ENCODE measurements at regions not wholly inside any gene's neighbourhood (a gene's known extent, or its start where the extent isn't known, plus 50 kb on each side); places are given as distances from the start of the nearest gene placed in this dataset.

DNA sequence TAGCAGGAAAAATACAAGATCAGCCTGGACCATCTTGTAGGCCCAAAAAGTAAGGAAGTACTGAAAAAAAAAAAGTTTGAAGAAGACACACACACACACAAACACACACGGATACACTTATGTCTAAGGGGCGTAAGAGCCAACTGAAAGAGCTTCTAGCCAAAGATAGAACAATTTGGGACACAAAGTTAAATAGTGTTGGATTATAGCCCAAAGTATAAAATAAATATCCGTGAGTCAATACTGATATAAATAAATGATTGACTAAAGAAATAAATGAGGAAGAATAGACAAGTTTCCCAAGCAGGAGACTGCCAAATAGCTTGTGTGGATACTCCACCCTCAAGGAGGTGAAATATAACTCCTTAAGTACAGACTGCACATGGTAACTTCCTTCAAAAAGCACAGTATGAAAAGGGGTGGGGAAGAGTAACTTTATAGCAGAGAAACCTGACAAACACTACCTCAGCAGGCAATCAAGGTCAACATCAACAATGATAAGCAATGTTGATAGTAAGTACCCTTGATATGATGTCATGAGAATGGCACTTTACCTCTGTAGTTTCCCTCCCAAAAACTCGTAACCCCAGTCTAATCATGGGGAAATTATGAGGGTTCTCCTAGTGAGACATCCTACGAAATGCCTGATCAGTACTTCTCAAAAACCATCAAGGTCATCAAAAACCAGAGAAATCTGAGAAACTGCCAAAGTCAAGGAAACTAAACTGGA, 187.3 kb upstream of the ATP11B start:
- no peak for FAIRE-seq

DNA sequence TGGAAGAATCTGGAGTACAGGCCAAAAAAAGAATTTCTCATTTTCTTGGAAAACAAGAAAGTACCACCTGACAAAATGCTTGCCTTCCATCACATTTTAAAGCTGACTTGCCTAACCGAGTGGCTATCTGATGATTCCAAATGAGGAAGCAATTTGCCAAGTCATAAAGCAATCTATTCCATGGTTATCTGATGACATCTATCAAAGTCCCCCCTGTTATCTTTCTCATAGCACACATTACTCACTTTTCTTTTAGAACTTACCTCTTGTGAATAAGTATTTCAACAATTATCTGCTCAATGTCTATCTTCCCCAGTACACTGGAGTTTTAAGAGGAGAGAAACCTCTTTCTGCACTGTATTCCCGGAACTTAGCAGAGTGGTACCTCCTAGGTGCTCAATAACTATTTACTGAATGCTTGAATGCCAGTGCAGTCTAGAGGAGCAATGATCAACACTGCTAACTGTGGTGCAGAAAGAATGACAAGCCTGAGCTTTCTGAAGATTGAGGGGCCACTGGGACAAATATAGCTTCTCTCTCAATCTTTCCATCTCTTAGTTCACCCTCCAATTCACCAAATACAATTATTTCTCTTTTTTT, 186.3 kb upstream of the ATP11B start:
- FAIRE-seq = no peak

DNA sequence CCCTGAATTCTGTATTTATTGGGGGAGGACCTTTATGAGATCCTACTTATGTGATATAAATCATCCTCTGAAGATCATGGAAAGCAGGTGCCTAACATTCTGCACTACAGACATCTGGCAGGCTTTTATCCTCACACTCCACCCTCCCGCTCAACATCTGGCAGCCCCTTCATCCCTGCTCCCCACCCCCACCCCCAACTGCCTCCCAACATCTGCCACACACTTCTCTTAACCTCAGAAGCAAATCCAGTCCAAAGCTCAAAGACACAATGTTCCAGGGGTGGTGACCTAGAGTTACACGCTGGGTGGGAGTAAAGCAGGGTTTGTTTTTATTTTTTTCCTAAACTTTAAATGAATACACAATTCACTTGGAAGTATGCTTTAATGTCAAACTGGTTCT, 184.5 kb upstream of the ATP11B start:
- peak; percentile 89 for FAIRE-seq

DNA sequence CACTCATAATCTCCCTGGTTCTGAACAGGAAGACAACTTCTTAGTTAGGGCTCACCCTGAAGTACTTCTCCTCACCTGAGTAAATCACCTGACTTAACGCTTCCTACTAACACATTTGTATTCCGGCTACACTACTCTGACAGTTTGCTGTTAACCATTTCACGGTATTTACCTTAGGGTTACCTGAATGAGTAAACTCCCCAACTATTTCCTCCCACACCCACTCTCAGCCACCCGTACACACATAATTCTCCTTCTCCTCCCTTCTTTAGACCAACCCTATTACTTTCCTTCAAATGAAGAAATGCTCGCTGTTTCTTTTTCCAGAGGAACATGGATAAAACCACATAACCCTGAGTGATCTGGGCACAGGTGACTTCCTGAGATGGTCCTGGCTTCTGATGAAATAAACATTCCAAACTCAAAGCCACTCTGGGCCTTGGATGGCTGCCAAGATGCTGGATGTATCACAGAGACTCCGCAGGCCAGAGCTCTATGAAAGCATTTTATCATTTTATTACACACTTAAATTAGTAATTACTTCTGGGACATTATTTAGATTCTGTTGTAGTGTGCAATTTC, 183.6 kb upstream of the ATP11B start:
- FAIRE-seq = no peak

DNA sequence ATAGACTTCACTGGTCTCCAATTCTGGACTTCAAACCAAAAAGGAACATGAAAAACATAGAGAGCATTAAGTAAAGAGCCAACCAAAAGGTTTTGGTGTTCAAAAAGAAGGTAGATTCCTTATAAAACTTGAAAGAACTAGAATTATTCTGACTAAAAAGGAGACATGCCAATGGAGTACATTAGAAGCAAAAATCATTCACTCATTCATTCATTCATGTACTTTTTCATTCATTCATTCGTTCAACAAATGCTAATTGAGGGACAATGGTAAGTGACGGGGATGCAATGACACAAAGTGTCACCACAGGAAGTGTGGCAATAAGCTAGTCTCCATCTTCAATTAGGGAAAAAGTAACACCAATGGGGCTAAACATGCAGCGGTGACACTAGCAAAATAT, 181.0 kb upstream of the ATP11B start:
- no peak for FAIRE-seq

DNA sequence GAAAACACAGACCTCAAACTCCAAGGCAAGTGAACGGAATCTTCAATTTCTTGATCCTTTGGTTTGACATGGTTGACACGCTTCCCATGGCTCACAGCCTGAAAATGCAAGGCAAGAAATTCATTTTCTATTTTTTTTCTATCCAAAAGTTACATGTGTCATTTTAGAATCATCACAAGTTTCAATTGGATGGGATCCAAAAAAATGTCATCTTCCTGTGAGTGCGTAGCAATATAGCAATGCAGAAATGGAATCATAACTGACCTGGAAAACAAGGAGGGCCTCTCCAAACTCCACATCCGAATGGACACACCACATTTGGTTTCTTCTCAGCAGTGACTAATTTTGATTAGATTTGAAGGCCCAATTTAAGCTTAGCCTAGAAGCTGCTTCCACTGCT, 175.8 kb upstream of the ATP11B start:
- no peak for FAIRE-seq

DNA sequence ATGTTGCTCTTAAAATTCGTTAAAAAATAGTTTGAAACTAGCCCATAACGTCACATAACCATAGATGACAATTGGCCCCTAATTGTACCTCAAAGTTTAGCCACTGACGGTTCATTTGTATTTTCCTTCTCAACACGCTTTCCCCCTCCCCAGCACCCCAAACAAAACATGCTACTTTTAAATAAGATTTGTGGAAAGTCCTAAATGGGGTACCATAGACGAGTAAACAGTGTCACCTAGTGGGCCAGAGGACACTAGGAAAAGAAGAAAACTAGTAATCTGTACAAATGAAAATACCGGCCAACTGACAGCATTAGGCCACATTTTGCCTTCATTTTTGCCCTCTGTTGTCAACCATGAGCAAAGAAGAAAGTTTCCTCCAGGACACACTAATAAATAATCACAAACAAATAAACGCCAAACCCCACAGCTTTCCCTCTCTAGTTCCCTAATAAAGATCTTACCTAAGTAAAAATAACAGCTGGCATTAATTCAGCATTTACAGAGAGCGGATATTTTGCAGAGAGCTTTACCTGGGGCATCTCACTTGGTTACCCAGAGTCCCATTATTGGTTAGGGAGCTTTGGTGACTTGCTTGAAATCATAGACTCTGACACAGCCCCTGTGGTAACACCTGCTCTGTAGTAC, 175.1 kb upstream of the ATP11B start:
- no peak for FAIRE-seq

DNA sequence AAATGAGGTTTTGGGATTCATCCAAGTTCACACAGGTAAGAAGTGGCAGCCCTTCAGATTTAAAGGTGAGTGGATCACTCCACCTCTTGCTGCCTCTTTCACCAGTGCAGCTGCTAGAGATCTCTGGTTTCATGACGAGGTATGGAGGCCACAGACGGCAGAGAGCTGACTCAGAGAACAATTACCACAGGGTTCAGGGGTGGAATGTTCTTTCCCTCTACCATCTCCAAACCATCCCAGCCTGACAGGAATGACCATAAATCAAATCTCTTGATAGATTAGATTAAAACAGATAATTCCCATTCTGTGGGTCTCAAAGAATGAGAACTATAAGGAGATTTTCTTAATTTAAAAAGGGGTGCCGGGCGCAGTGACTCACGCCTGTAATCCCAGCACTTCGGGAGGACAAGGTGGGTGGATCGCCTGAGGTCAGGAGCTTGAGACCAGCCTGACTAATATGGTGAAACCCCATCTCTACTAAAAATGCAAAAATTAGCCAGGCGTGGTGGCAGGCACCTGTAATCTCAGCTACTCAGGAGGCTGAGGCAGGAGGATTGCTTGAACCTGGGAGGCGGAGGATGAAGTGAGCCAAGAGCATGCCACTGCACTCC, 174.2 kb upstream of the ATP11B start:
- no peak for FAIRE-seq

DNA sequence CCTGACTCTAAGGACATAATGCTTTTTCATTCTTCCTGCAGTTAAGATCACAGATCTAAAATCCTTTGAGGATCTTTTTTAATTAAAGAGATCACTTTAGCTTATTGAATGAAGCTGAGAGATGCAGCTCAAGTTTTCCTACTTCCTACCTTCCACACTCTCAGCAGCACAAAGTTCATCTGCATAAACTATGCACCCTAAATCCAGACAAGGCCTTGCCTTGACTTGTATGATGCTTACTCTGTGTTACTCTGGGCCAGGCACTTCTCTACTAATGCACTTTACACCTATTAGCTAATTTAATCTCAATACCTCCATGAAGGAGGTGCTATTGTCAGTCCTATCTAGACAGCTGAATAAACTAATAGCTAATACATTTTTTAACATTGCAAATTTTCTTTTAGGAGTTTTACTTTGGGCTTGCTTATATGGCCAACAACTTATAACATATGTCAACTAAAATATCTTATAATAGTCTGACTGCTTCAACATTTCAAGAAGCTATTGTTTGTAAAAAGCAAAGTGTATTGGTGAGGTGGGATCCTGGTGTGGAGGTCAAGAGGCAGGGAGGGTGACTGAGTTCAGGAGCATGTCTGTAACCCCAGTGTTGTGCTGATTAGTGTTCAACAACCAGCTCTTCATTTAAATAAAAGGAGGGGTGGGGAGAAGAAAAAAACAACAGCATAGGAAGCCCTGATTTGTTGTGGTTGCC, 172.4 kb upstream of the ATP11B start:
- no peak for FAIRE-seq

DNA sequence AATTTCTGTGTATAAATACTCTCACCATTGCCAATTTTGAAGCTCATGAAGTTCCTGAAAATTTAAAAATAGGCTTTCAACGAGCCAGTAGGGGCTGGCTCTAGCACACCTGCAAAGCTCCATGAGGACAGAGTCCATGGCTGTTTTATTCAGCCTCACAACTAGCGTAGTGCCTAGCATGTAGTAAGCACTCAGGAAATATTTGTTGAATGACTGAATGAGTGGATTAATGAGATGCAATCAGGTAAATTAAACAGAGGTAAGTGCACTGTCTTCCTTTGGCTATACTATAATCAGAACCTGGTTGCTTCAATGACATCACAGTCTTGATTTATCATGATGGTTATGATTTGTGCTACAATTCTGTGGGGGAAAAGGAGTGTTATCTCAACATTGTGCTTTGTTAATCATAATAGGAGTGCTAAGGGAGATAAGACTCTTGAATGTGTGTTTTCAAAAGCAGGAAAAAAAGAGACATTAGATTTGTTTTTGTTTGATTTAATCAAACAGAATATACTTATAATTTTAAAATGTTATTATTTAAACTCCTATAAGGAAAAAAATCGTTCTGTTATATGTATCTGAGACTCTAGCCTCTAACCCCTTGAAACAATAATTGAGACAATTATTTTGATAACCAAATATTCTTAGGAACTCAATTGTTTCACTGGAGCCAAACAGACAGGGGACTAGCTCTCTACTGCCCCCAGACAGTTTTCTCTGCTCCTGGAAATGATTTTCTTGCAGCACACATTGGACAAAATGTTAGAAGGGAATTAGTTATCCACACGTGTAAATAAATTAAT, 171.7 kb upstream of the ATP11B start:
- no peak for FAIRE-seq

DNA sequence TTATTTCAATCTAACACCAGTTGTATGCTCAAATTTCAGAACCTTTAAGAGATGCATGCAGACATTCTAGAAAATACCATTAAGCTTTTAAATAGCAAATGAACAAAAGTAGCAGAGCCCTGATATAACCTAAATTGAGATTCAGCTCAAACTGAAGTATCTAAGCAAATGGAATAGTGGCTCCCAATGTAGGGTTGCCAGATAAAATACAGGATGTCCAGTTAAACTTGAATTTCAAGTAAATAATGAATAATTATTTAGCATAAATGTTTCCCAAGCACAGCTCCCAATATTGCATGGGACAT, 171.1 kb upstream of the ATP11B start:
- no peak for FAIRE-seq

DNA sequence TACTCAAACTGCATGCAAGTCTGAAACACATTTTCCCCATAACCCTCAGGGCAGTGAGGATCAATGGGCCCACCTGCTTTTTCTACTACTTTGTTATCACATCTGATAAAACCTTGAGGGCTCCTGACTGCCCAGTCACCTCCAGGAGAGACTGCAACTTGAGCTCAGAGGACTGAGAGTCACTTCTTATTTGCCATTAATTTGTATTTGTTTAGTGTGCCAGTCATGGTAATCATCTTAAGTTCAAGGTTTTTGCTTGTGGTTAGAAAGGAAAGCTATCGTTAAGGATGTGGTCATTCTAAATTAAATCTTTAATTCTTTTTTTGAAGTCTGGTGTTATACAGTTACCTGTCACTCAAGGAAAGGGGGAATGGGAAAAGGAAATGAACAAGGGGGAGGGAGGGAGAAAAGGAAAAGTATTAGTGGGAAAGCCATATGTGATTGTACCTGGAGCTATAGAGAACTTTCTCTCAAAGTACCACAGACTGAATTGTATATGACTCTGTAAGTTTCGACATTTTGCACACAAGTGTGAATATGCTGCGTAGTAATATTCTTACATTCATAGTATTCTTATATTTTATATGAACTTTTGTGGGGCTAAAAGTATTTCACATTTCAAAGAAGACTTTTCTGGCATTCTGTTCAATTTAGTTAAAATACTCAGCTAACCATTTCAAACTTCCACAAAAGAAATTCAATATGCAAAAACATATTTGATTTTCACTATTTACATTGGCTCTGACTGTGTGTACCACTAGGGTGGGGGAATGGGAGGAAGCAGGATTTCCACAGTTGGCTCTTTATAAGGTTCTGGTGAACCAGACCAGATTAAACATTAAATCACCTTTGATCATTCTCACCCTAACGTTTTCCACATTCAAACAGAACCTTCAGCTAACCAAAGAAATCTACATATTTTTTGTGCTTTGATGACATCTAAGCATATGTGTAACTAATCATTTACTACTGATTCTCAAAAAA, 166.5 kb upstream of the ATP11B start:
- FAIRE-seq = no peak

DNA sequence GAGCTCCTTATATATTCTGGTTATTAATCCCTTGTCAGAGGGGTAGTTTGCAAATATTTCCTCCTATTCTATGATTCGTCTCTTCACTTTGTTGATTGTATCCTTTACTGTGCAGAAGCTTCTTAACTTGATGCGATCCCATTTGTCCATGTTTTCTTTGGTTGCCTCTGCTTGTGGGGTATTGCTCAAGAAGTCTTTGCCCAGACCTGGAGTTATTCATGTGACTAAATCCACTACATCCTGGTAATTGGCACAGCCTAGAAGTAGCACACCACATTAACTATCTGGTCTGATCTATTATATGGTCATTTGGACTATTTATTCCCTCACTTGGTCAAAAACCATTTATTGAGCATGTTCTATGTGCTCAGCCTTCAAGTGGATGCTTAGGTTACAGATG, 164.8 kb upstream of the ATP11B start:
- no peak for FAIRE-seq

DNA sequence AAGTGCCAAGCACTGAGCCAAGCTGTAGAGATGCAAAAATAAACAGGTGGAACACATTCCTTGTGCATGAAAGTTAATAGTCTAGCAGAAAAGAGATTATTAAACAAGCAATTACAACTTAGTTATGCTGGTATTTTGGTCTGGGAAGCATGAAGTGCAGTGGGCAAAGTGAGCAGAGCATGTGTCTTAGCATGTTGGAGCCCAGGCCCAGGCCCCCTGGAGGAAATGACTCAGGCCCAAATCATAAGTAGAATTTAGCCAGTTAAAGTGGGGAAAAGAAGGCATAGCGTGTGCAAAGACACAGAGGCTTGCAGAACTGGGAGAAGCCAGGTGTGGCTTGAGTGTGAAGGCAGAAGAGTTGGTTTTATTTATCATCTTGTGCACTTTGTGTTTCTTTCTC, 163.8 kb upstream of the ATP11B start:
- FAIRE-seq = no peak

DNA sequence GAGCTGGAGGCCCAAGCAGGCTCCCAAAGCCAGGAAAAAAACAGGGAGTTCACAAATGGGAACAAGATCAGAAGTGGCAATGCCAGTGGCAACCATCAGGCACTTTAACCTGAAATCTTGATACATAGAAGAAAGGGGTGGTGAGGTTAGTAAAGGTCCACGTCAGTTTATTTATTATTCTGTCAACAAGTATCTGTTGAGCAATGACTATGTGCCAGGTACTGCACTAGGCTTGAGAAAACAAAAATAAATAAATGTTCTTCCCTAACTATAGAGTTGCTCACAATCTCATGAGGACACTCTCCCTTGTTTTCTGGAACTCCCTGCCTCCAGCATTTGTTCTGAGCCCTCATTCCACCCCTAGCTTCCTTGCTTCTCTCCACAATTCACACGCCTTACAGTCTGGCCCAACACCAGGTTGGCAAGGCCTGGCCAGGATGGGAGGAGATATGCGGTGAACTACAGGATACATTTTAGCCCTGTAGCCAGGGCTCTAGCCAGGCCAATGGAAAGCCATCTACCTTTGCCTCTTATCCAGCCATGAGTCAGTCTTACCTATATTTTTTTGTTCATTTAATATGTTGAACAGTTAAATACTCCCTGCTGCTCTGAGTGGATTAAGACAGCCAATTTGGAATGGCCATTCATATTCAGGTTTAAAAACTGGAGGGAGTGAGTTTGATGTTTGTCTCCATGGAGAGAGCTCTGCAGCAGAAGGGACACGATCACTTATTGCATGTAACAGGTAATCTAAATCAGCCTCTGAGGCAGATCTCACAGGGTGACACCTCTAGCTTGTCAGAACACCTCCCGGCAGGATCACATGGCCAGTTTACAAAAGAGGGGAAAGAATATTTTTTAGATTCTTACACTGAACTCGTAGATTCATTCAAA, 161.9 kb upstream of the ATP11B start:
- FAIRE-seq = no peak

DNA sequence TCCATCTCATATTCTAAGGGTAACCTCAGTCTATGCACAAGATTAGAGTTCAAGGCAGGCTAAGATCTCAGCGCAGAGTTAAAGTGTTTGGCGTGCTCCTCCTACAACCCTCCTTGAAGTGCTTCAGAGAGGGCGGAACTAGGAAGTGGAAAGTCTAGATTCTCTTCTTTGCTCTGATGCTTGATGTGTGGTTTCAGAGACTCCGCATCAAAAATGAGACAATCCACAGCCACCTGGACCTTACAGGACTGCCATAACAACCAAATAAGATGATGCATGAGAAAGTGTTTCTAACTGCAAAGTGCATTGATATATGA, 161.3 kb upstream of the ATP11B start:
- FAIRE-seq = no peak

DNA sequence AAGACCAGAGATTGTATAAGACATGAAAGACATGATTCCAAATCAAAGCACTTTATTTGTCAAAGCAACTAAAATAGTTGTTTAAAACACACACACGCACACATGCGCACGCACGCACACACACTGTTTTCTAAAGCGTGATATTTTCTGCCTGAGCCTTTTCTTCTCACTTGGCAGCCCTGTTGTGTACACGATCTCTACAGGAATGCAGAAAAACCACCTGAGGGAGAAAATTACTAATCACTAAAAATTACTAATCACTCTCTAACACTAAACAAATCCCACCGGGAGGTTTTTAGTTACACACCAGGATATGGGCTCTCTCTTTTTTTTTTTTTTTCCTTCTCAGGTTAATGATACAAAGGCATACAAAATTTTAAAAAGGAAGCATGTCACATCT, 160.1 kb upstream of the ATP11B start:
- FAIRE-seq = no peak

DNA sequence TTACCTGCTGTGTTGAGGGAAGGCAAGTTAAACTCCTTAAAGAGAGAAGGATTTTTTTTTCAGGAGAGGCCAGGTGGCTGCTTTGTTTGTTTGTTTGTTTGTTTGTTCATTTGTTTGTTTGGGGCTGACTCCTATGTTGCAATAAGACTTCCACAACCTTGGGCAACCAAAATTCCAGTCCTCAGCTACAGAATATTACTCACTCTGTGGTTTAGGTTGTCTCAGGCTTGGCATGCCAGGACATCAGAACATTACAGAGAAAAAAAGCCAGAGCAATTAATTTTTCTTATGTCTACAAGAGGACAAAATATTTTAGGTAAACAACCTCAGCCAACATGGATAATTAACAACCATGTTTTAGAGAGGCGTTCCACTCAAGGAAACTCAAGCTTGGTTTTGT, 156.7 kb upstream of the ATP11B start:
- FAIRE-seq = no peak

DNA sequence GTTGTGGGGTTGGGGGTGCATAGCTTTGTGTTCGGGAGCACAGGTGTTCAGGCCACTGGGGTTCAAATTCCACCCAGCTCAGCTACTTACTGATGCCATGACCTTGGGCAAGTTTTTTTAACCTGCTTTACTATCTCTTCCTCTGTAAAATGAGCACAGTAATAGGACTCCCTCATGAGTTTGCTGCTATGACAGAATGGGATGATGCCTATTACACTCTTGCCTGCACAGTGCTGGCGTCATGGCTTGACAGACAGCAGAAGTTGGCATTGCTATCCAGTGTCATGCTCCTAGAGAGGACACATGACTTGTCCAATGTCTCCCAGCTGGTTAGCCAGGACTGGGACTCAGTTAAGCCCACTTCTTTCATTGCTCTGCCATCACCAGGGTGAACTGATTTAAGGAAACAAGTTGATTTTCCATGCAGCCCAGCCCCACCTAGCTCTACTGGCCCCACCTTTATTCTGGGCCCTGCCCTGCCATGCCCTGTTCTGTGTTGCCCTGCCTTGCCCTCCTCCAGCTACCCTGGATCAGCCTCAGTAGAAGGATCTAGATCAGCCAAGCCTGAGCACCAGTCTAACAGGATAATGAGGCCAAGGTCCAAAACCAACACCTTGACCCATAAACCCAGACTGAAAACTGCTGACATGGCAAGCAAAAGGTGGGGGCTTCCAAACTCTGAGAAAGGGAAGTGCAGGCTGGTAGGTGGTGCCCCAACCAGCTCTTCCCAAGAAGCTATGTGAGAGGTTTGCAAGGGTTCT, 155.8 kb upstream of the ATP11B start:
- FAIRE-seq = no peak
